ENCODE measurements at regions not wholly inside any gene's neighbourhood (a gene's known extent, or its start where the extent isn't known, plus 50 kb on each side); places are given as distances from the start of the nearest gene placed in this dataset.
"Not testable (repeated sequence)": the region's sequence is repeated elsewhere in the genome, so short reads cannot be mapped to it uniquely, and the experiment has no call there.

- no peak for DNase-seq
Observed at GRCh38 chr10:8128511-8128910, 74.0 kb downstream of the GATA3 start.

- DNase-seq = no peak
Observed at GRCh38 chr10:8129438-8129837, 75.0 kb downstream of the GATA3 start.

DNA sequence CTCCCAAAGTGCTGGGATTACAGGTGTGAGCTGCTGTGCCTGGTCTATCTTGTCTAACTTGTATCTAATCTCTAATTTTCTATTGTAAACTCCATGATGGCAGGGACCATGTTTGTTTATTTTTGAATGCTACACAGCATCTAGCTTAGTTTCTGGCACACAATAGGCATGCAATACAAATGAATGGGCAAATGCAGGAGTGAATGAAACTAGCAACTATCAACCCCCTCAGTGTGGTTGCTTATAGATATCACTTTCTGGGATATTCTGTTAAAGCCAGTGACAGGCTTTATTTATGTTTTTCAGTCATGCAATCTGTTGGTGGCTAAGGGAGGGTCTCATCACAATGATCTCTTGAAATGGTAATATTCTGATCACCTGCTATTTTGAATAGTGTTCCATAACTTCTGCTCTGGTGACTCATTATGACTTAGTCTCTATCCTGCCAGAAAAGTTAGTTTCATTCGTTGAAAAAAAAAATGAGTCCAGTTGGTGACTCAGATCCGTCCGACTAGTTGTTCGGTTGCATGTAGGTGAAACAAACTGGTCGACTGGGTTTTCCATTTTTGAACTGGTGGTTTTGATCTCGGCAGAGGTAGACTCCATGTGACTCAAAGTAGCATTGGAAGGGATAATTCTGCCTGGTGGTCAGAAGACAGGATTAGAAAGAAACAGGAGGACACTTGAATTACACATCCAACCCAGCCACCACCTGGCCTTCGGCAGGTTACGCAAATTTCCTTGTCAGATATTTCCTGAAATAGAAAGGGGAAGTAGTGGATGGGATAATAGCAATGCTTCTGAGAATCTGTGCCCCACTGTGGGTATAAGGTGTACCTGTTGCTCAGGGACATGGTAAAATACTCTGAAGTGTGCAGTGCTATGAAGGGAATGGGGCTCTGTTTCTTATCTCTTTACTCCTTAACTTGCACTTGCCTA, 76.8 kb downstream of the GATA3 start:
- no peak for DNase-seq

DNA sequence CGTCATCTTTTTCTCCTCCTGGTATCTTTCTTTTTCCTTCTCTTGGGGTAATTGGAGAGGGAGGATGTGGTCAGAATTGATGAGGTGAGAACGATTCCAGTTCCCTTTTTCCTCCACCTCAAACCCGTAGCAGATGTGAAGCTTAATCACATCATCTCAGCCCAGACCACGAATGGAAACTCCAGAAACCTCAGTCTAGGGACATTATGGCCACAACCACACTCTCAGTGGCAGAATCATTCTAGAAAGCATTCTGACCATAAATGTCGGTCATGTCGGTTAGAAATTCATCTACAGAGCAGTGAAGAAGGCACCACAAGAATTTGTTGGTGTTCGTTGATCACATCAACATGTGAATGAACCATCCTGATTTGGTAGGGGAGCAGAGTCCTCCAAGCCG, 78.7 kb downstream of the GATA3 start:
- no peak for DNase-seq

DNA sequence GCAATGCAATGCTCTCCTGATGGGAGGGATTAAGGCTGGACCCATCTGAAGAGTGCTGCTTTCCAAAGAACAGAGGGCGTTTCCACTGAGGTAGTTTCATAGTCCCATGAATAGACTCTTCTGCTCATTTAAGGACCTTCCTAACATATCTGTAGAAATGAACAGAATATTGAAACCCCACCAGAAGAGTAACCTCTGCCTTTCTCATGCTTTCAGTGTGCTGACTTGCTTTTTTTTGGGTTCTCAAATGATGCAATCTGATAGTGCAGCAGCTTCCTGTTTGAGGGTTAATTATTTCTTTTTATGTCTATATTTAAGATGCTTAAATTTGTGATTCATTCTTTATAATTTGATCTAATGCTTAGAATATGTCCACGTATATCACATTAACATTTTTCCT, 82.2 kb downstream of the GATA3 start:
- DNase-seq = no peak

- DNase-seq = no peak
Observed at GRCh38 chr10:8137272-8137681, 82.8 kb downstream of the GATA3 start.

DNA sequence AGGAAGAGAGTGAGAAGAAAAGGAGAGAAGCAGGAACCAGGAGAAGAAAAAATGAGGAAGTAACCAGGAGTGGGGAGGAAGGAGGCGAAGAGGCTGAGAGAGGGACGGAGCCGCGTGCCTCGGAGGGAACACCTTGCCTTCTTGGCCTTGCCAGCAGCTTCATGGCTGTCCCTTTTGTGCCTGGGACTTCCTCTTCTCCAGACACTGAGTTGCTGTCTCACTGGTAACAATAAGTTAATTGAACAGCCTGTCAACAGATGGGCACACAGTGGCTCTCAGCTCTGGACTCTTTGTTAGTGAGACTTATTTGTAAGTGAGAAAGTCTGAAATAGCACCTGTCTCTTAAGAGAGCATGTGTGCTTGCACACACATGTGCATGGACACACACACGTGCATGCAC, 83.2 kb downstream of the GATA3 start:
- DNase-seq = no peak

GRCh38 chr10:8138471-8138870, 84.0 kb downstream of the GATA3 start:
- no peak for DNase-seq

DNA sequence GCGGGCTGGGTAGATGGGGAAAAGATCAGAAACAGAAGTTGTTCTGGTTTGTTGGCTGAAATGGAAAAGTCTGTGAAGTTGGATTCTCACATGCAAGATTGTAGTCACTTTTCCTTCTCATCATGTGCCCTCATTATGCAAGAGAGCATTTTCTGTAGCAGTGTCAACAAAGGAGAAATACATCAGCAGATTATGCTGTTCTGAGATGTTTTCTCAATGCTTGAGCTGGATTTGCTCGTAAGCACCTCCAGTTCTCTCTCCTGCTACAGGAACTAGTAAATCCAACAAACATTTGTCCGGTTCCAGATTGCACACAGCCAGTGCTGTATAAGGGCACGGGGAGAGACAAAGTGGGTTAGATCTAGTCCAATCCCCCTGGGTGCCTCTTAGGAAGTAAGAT, 90.0 kb downstream of the GATA3 start:
- no peak for DNase-seq

GRCh38 chr10:8146650-8147049, 92.2 kb downstream of the GATA3 start:
- DNase-seq = no peak

- no peak for DNase-seq
Observed at GRCh38 chr10:8149991-8150390, 95.5 kb downstream of the GATA3 start.

DNA sequence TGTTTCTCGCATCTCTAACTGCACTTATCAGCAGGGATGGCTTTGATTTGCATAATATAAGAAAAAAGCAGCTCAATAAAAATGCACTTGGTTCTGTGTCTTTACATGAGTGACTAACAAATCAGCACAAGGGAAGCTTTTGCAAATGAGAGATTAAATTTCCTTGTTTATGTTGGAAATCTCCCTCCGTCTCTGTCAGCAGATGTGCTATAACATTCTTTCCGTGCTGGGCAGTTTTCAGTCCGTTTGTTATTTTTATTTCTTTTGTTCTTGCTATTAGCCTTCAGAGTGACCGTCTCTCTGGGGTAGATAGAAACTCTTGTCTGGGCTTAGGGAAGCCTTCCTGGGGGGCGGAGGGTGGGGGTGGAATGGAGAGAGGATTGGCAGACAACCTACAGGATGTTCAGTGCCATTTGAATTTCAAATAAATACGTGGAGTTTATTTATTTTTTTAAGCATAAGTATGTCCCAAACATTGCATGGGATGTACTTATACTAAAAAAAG, 96.0 kb downstream of the GATA3 start:
- no peak for DNase-seq

GRCh38 chr10:8151086-8151485, 96.6 kb downstream of the GATA3 start:
- DNase-seq = no peak

DNA sequence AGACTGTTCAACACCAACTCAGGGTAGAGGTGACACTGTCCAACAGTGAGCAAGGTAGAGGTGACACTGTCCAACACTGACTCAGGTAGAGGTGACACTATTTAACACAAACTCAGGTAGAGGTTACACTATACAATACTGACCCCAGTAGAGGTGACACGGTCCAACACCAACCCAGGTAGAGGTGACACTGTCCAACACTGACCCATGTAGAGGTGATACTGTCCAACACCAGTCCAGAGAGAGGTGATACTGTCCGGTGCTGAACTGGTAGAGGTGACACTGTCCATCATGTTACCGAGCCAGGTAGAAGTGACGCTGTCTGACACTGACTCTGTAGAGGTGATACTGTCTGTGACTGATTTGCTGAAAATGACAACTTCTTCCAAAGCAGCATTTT, 102.4 kb downstream of the GATA3 start:
- DNase-seq = no peak

DNA sequence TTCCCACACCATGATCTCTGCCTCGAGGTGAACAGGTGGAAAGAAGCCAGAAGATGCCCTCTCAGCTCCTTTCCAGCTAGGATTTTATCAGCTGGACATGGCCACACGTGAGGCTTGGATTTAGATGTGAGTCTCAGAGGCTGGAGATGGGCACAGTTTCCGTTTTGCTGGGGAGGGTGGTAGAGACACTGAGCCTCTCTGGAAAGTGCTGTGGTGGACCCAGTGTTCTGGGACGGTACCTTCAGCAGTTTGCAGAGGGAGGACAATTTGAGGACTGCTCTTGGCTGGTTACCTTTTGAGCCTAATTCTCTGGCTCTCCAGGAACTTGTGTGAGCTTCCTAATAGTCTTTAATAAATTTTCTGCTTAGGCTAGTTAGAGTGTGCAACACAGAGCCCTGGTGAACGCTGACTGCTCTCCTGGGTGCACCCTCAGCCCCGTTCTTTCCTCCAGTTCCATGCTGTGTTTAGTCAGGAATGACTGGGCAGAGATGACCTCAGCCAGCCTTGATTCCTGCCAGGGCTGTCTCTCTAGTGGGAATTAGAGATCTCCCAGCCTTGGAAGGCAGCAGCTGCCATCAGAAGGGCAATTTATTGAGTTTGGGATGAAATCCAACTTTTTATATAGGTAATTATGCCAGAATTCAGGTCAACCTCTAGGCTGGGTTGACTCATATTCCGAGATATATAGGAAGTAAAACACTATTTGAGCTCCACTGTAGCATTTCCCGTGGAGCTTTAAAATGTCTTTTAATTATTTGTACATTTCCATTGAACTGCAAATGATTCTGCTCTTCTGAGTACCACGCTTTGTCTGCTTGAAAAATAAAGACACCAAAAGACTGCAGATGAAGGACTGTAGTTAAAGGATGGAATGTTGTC, 103.9 kb downstream of the GATA3 start:
- DNase-seq = no peak

DNA sequence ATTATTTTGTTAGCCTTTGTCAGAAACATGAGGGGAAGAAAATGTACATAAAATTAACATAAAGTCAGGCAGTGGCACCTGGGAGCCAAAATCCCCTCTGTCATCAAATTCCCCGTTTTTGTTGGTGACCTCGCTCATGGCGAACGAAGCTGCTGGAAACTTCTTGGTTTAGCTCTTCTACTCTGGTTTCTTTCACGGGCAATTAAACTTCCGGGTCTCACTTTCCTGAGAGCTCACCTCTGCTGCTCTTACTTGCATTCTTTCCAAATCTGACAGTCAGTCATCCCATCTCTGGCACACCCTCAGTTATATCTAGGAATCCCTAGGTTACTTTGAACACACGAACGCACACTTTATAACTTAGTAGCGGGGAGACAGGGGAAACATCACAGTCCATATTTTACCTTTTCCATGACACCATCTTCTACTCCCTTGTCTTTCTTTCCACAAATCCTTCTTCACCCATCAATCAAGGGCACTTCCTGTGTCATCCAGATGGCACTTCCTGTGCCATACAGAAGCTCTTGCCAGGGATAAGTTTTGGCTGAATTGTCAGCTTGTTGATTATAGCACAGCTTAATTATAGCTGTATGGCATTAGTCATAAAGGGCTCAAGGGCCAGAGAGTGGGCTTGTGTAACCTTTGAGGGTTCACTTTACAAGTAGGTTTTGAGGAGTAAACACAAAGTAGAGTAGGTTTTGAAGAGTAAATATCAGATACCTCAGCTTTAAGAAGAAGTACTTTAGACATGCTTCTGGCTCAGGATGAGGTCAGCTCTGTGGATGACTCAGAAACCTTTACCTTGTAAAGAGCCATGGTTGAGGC, 105.1 kb downstream of the GATA3 start:
- DNase-seq = no peak

GRCh38 chr10:8163824-8164223, 109.3 kb downstream of the GATA3 start:
- no peak for DNase-seq

- DNase-seq = not testable (repeated sequence)
Observed at GRCh38 chr10:8164640-8165039, 110.2 kb downstream of the GATA3 start.

- DNase-seq = no peak
Observed at GRCh38 chr10:8168836-8169235, 114.3 kb downstream of the GATA3 start.

DNA sequence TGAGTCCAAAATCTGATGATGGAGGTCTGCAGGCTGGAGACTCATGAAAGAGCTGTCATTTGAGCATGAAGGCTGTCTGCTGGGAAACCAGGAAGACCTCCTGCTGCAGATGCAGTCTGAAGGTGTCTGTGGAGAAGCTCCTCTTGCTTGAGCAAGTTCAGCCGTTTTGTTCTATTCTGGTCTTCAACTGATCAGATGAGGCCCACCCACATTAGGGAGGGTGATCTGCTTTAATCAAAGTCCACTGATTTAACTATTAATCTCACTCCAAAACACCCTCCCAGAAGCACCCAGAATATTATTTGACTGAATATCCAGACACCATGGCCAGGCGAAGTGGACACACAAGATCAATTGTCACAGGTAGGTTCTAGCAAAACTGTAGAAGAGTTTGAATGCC, 116.5 kb downstream of the GATA3 start:
- no peak for DNase-seq

- no peak for DNase-seq
Observed at GRCh38 chr10:8172604-8173003, 118.1 kb downstream of the GATA3 start.

DNA sequence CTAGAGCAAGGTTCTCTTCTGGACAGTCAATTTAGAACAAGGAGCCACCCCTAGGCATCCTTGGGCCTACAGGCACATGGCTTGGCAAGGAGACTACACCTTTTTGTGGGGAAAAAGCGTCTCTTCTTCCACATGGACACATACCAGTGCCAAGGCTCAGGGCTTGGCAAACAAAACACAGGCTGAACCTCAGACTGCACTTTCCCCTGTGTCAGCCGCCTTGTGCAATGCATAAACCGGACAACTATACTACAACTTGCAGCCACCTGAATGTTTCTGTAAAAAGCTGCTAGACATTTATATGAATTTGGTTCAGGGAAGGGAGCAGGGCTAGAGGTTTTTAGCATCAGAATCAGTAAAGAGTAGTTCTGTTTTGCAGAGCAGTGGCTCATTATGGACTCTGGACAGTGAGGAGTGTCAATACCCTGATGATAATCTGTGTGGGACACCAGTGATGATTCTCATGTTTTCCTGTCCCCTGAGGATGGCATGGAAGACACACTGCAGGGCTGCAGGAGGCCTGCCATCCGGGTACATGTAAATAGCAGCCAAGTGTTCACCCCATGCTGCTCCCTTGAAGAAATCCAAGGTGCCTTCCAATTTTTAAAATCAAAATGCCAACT, 118.9 kb downstream of the GATA3 start:
- DNase-seq = no peak
